VCaP (cell line): ENCODE measurements at regions not wholly inside any gene's neighbourhood (a gene's known extent, or its start where the extent isn't known, plus 50 kb on each side); places are given as distances from the start of the nearest gene placed in this dataset.

ENCODE experiments used
- H3K27ac ChIP-seq: fragments of 450-650 bp; 2 replicates; pipeline ENCODE4 v1.5.1; 2017
- TF ChIP-seq, protein P1 (sequence below): fragments of 450-650 bp; conservative IDR thresholded peaks from 2 replicates; pipeline ENCODE4 v1.5.1; 2017; ENCODE audit warnings: mild to moderate bottlenecking, moderate library complexity

GRCh38 chr1:78792756-78793155 is 143.1 kb downstream of the IFI44 start:
- no peak overlapping the region for H3K27ac ChIP-seq
- TF ChIP-seq, protein P1, sequence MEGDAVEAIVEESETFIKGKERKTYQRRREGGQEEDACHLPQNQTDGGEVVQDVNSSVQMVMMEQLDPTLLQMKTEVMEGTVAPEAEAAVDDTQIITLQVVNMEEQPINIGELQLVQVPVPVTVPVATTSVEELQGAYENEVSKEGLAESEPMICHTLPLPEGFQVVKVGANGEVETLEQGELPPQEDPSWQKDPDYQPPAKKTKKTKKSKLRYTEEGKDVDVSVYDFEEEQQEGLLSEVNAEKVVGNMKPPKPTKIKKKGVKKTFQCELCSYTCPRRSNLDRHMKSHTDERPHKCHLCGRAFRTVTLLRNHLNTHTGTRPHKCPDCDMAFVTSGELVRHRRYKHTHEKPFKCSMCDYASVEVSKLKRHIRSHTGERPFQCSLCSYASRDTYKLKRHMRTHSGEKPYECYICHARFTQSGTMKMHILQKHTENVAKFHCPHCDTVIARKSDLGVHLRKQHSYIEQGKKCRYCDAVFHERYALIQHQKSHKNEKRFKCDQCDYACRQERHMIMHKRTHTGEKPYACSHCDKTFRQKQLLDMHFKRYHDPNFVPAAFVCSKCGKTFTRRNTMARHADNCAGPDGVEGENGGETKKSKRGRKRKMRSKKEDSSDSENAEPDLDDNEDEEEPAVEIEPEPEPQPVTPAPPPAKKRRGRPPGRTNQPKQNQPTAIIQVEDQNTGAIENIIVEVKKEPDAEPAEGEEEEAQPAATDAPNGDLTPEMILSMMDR: no peak

- TF ChIP-seq, protein P1: no peak
- no peak overlapping the region for H3K27ac ChIP-seq
These were observed 147.6 kb downstream of the IFI44 start for GRCh38 chr1:78797108-78797781.

DNA sequence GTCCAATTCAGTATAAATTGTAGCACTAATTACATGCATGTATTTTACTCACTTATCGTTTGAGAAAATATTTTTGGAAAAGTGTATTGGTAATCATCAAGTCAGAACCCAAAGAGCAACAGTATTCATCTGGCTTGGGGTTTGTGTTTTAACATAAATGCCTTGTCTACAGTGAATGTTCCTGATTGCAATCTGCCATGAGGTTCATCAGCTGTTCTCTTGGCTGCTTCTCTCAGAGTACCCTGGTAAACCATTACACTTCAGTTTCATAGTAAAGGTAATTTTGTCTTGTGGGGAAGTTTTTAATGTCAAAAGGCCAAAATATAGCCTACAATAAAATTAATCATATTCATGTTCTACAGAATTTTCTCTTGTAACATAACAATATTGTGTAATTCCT is 150.3 kb downstream of the IFI44 start:
- TF ChIP-seq, protein P1: no peak
- no peak overlapping the region for H3K27ac ChIP-seq

GRCh38 chr1:78814176-78814575 is 164.5 kb downstream of the IFI44 start:
- TF ChIP-seq, protein P1: no peak
- no peak overlapping the region for H3K27ac ChIP-seq

DNA sequence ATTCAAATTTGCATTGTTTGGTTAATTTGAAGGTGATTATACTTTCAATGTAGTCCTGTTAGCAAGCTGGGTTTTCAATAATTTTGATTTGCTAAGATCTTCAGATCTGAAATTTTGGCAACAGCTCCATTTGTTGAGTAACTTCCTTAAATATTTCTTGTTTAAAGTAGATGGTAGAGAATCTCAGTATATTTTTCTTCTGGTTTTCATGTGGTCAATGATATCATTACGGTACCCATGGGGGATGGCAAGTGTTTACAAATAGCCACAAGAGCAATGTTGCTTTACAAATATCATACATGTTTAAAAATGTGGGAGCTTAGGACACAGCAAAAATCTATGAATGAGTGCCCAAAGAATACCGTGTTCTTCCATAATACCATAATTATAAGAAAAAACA is 175.9 kb downstream of the IFI44 start:
- H3K27ac ChIP-seq: no peak overlapping the region
- TF ChIP-seq, protein P1: no peak

GRCh38 chr1:78829644-78830043 is 176.9 kb downstream of the ADGRL4 start:
- H3K27ac ChIP-seq: no peak overlapping the region
- TF ChIP-seq, protein P1: no peak

GRCh38 chr1:78830321-78830720 is 176.2 kb downstream of the ADGRL4 start:
- TF ChIP-seq, protein P1: no peak
- H3K27ac ChIP-seq: no peak overlapping the region
